K562 (cell line): ENCODE measurements at regions not wholly inside any gene's neighbourhood (a gene's known extent, or its start where the extent isn't known, plus 50 kb on each side); places are given as distances from the start of the nearest gene placed in this dataset.

ENCODE experiments used
- CTCF ChIP-seq, 3 experiments: IDR thresholded peaks in 2 of 3; conservative IDR thresholded peaks in 1 of 3; 2 replicates each; pipeline ENCODE4 v1.5.1; 2011 to 2012; ENCODE audit warnings: low read length in 3 of 3, mild to moderate bottlenecking in 3 of 3, control low read depth in 2 of 3, improper control_type of control experiment in 1 of 3, inconsistent platforms in 1 of 3, low read depth in 1 of 3, mixed read lengths in 1 of 3, moderate library complexity in 1 of 3; ENCODE audit not compliant: insufficient read depth in 2 of 3
- ETS1 ChIP-seq: conservative IDR thresholded peaks from 2 replicates; pipeline ENCODE4 v1.6.1; 2011; ENCODE audit warnings: low read depth, mild to moderate bottlenecking, low read length; ENCODE audit not compliant: control insufficient read depth
- FOXA1 ChIP-seq: fragments of 450-650 bp; IDR thresholded peaks from 2 replicates; pipeline ENCODE4 v1.6.1; 2016; ENCODE audit warnings: mild to moderate bottlenecking, borderline replicate concordance
- FOXJ3 ChIP-seq: sonication (generic); formaldehyde crosslinking; IDR thresholded peaks from 2 replicates; pipeline ENCODE4 v1.4.0; 2020; ENCODE audit warnings: mild to moderate bottlenecking, missing genetic modification reagents
- MCM3 ChIP-seq: fragments of 450-650 bp; IDR thresholded peaks from 2 replicates; pipeline ENCODE4 v1.6.1; 2016
- REST ChIP-seq, 2 experiments: fragments of 450-650 bp; formaldehyde crosslinking in 1 of 2; IDR thresholded peaks; 2 replicates each; pipeline versions ENCODE4 v1.4.0 to v1.6.1; 2014 to 2020; ENCODE audit warnings: mild to moderate bottlenecking in 2 of 2, borderline replicate concordance in 1 of 2, low read depth in 1 of 2
- RFX5 ChIP-seq: IDR thresholded peaks from 2 replicates; pipeline ENCODE4 v1.6.1; 2011; ENCODE audit warnings: low read depth, mild to moderate bottlenecking, improper control_type of control experiment, low read length

- TF ChIP-seq FOXJ3 (CRISPR knock-in tag) (no peak), FOXA1 (no peak), ETS1 (no peak), REST (IDR thresholded peaks at IDR 0.05; ENCODE audit: borderline replicate concordance) (no peak), REST (CRISPR knock-in tag; IDR thresholded peaks at IDR 0.05; ENCODE audit: low read depth) (no peak), MCM3 (no peak), CTCF (IDR thresholded peaks at IDR 0.05 in 2 of 3, conservative IDR thresholded peaks at IDR 0.05 in 1 of 3; ENCODE audit: insufficient read depth in 2 of 3, low read depth in 1 of 3, low read length in 3 of 3) (no peak), RFX5 (no peak)
Measured at GRCh38 chr14:83828406-83828805, 1701.5 kb upstream of the FLRT2 start.
